HepG2 (cell line): ENCODE measurements at regions not wholly inside any gene's neighbourhood (a gene's known extent, or its start where the extent isn't known, plus 50 kb on each side); places are given as distances from the start of the nearest gene placed in this dataset.

Source experiments
- ARHGAP35 ChIP-seq: sonication (generic); formaldehyde crosslinking; IDR thresholded peaks from 2 replicates; pipeline ENCODE4 v1.9.0; 2022; ENCODE audit warnings: mild to moderate bottlenecking, inconsistent platforms, moderate library complexity, missing genetic modification reagents, borderline replicate concordance
- CAMTA2 ChIP-seq: sonication (generic); formaldehyde crosslinking; IDR thresholded peaks from 2 replicates; pipeline ENCODE4 v1.4.0; 2020; ENCODE audit warnings: mild to moderate bottlenecking, missing genetic modification reagents, borderline replicate concordance
- CEBPG ChIP-seq: IDR thresholded peaks from 2 replicates; pipeline ENCODE4 v1.6.1; 2016
- CENPBD1 ChIP-seq: sonication (generic); formaldehyde crosslinking; IDR thresholded peaks from 2 replicates; pipeline ENCODE4 v1.8.0; 2022; ENCODE audit warnings: missing genetic modification reagents, low read depth, mild to moderate bottlenecking, borderline replicate concordance
- CREB1 ChIP-seq, 2 experiments: fragments of 450-650 bp in 1 of 2; IDR thresholded peaks; 2 replicates each; pipeline ENCODE4 v1.6.1; 2016 to 2017; ENCODE audit warnings: control low read depth in 1 of 2, mild to moderate bottlenecking in 1 of 2, missing compliant biosample characterization in 1 of 2, missing genetic modification characterization in 1 of 2
- DNMT1 ChIP-seq: sonication (generic); formaldehyde crosslinking; IDR thresholded peaks from 2 replicates; pipeline ENCODE4 v1.5.1; 2020; ENCODE audit warnings: mild to moderate bottlenecking, missing genetic modification reagents
- DR1 ChIP-seq: sonication (generic); formaldehyde crosslinking; IDR thresholded peaks from 2 replicates; pipeline ENCODE4 v1.8.0; 2021; ENCODE audit warnings: mild to moderate bottlenecking, missing genetic modification reagents, inconsistent platforms
- GFI1 ChIP-seq: sonication (generic); formaldehyde crosslinking; IDR thresholded peaks from 2 replicates; pipeline ENCODE4 v1.5.0; 2020; ENCODE audit warnings: missing genetic modification reagents, mild to moderate bottlenecking, borderline replicate concordance
- MTA1 ChIP-seq: sonication (generic); formaldehyde crosslinking; IDR thresholded peaks from 2 replicates; pipeline ENCODE4 v1.4.0; 2020; ENCODE audit warnings: missing genetic modification reagents, mild to moderate bottlenecking, borderline replicate concordance
- PRPF4 ChIP-seq: fragments of 200-400 bp; formaldehyde crosslinking; IDR thresholded peaks from 2 replicates; pipeline ENCODE4 v1.6.1; 2016; ENCODE audit warnings: low read length, low read depth; ENCODE audit not compliant: poor library complexity, severe bottlenecking
- REPIN1 ChIP-seq: sonication (generic); formaldehyde crosslinking; IDR thresholded peaks from 2 replicates; pipeline ENCODE4 v1.8.0; 2022; ENCODE audit warnings: missing genetic modification reagents, low read depth, mild to moderate bottlenecking, borderline replicate concordance
- RFXANK ChIP-seq: IDR thresholded peaks from 2 replicates; pipeline ENCODE4 v1.6.1; 2016
- RNF2 ChIP-seq: fragments of 450-650 bp; conservative IDR thresholded peaks from 2 replicates; pipeline ENCODE4 v1.6.1; 2016; ENCODE audit warnings: low read depth
- SETDB1 ChIP-seq: sonication (generic); formaldehyde crosslinking; IDR thresholded peaks from 2 replicates; pipeline ENCODE4 v1.5.1; 2020; ENCODE audit warnings: missing genetic modification reagents, mild to moderate bottlenecking, borderline replicate concordance
- SMAD9 ChIP-seq: sonication (generic); formaldehyde crosslinking; IDR thresholded peaks from 2 replicates; pipeline ENCODE4 v1.5.1; 2020; ENCODE audit warnings: mild to moderate bottlenecking, missing genetic modification reagents
- SMARCC2 ChIP-seq: fragments of 450-650 bp; IDR thresholded peaks from 2 replicates; pipeline ENCODE4 v1.6.1; 2017; ENCODE audit warnings: antibody characterized with exemption, mild to moderate bottlenecking
- TAF1 ChIP-seq: sonication (generic); formaldehyde crosslinking; IDR thresholded peaks from 2 replicates; pipeline ENCODE4 v1.4.0; 2020; ENCODE audit warnings: missing genetic modification reagents
- TCF12 ChIP-seq, 2 experiments: fragments of 450-650 bp in 1 of 2; sonication (generic) in 1 of 2; formaldehyde crosslinking in 1 of 2; IDR thresholded peaks; 2 replicates each; pipeline versions ENCODE4 v1.6.1 to v1.8.0; 2017 to 2022; ENCODE audit warnings: antibody characterized with exemption in 1 of 2, mild to moderate bottlenecking in 1 of 2, missing genetic modification reagents in 1 of 2, moderate library complexity in 1 of 2
- U2AF1 ChIP-seq: fragments of 200-400 bp; formaldehyde crosslinking; optimal IDR thresholded peaks from 2 replicates; pipeline ENCODE3; 2017; ENCODE audit warnings: mild to moderate bottlenecking, low read depth, low read length
- XBP1 ChIP-seq: sonication (generic); formaldehyde crosslinking; IDR thresholded peaks from 2 replicates; pipeline ENCODE4 v1.5.0; 2020; ENCODE audit warnings: missing genetic modification reagents
- ZFP1 ChIP-seq: IDR thresholded peaks from 2 replicates; pipeline ENCODE4 v1.6.1; 2016
- ZFY ChIP-seq: sonication (generic); formaldehyde crosslinking; IDR thresholded peaks from 2 replicates; pipeline ENCODE4 v1.4.0; 2020; ENCODE audit warnings: missing genetic modification reagents
- ZFYVE20 ChIP-seq: sonication (generic); formaldehyde crosslinking; IDR thresholded peaks from 2 replicates; pipeline ENCODE4 v1.8.0; 2023; ENCODE audit warnings: low read depth, mild to moderate bottlenecking, moderate library complexity, missing genetic modification reagents, borderline replicate concordance
- ZNF24 ChIP-seq: fragments of 450-650 bp; IDR thresholded peaks from 2 replicates; pipeline ENCODE4 v1.6.1; 2017; ENCODE audit warnings: antibody characterized with exemption, mild to moderate bottlenecking
- ZNF282 ChIP-seq: fragments of 450-650 bp; IDR thresholded peaks from 2 replicates; pipeline ENCODE4 v1.6.1; 2018; ENCODE audit not compliant: partially characterized antibody
- ZNF552 ChIP-seq: sonication (generic); formaldehyde crosslinking; IDR thresholded peaks from 2 replicates; pipeline ENCODE4 v1.9.0; 2022; ENCODE audit warnings: missing genetic modification reagents, mild to moderate bottlenecking, borderline replicate concordance
- ZNF746 ChIP-seq: sonication (generic); formaldehyde crosslinking; IDR thresholded peaks from 2 replicates; pipeline ENCODE4 v1.8.0; 2022; ENCODE audit warnings: mild to moderate bottlenecking, missing genetic modification reagents
- ZNF782 ChIP-seq: sonication (generic); formaldehyde crosslinking; IDR thresholded peaks from 2 replicates; pipeline ENCODE4 v1.4.0; 2020; ENCODE audit warnings: missing genetic modification reagents, mild to moderate bottlenecking, borderline replicate concordance
- ZNF790 ChIP-seq: sonication (generic); formaldehyde crosslinking; IDR thresholded peaks from 2 replicates; pipeline ENCODE4 v1.8.0; 2022; ENCODE audit warnings: missing genetic modification reagents, mild to moderate bottlenecking, borderline replicate concordance
- ZSCAN30 ChIP-seq: sonication (generic); formaldehyde crosslinking; IDR thresholded peaks from 2 replicates; pipeline ENCODE4 v1.5.0; 2020; ENCODE audit warnings: mild to moderate bottlenecking, missing genetic modification reagents
- TF ChIP-seq, protein P1 (sequence below): sonication (generic); formaldehyde crosslinking; conservative IDR thresholded peaks from 2 replicates; pipeline ENCODE4 v1.8.1; 2023; ENCODE audit warnings: missing genetic modification reagents
- TF ChIP-seq, protein P2 (sequence below), 2 experiments: fragments of 450-650 bp in 1 of 2; sonication (generic) in 1 of 2; formaldehyde crosslinking; IDR thresholded peaks; 2 replicates each; pipeline versions ENCODE4 v1.5.0 to v1.8.0; 2020 to 2022; ENCODE audit warnings: mild to moderate bottlenecking in 1 of 2, missing genetic modification reagents in 1 of 2

DNA sequence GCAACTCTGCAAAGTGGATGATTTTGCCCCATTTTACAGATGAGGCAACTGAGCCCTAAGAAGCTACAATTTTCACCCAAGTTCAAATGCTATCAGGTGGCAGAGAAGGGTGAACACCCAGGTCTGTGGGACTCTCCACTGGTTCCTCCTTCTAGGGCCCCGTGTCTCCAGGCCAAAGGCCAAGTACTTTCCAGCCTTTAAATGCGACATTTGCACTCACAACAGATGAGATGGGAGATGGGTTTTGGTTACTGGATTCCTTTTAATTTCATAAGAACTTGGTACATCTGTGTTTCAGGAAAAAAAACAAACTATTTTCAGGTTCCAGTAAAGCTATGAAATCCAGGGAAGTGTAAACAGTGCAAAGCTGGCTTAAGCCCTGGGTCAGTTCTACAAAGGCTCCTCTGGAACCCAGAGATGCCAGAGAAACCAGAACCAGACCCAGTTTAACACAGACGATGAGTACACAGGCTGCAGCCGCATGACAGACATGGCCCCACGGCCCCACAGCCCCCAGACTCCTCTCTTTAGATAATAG lies 361.7 kb downstream of the ANAPC1 start (continued):
- TF ChIP-seq, protein P1, sequence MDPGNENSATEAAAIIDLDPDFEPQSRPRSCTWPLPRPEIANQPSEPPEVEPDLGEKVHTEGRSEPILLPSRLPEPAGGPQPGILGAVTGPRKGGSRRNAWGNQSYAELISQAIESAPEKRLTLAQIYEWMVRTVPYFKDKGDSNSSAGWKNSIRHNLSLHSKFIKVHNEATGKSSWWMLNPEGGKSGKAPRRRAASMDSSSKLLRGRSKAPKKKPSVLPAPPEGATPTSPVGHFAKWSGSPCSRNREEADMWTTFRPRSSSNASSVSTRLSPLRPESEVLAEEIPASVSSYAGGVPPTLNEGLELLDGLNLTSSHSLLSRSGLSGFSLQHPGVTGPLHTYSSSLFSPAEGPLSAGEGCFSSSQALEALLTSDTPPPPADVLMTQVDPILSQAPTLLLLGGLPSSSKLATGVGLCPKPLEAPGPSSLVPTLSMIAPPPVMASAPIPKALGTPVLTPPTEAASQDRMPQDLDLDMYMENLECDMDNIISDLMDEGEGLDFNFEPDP: no peak
- TF ChIP-seq RFXANK (no peak), CREB1 (IDR thresholded peaks at IDR 0.05) (no peak), CREB1 (CRISPR knock-in tag; IDR thresholded peaks at IDR 0.05) (no peak), CEBPG (CRISPR knock-in tag) (peak; percentile 77), ZFP1 (CRISPR knock-in tag) (peak; percentile 63; the same call in 1 of the 2 replicates), GFI1 (no peak), ZNF746 (CRISPR knock-in tag) (no peak), SETDB1 (no peak), ZNF782 (CRISPR knock-in tag) (no peak), ZFY (CRISPR knock-in tag) (no peak), CENPBD1 (no peak), ZSCAN30 (CRISPR knock-in tag) (no peak), MTA1 (CRISPR knock-in tag) (no peak), TAF1 (CRISPR knock-in tag) (no peak), ZNF24 (no peak), XBP1 (CRISPR knock-in tag) (no peak), TCF12 (IDR thresholded peaks at IDR 0.05) (no peak), TCF12 (CRISPR knock-in tag; IDR thresholded peaks at IDR 0.05) (no peak), PRPF4 (no peak), RNF2 (no peak), CAMTA2 (no peak), ZNF552 (CRISPR knock-in tag) (no peak), U2AF1 (no peak), SMARCC2 (no peak), SMAD9 (CRISPR knock-in tag) (no peak), REPIN1 (CRISPR knock-in tag) (no peak), ZNF790 (CRISPR knock-in tag) (no peak), ZNF282 (no peak), ZFYVE20 (CRISPR knock-in tag) (no peak), DR1 (CRISPR knock-in tag) (no peak), DNMT1 (CRISPR knock-in tag) (no peak), ARHGAP35 (CRISPR knock-in tag) (no peak)
- TF ChIP-seq, protein P2, sequence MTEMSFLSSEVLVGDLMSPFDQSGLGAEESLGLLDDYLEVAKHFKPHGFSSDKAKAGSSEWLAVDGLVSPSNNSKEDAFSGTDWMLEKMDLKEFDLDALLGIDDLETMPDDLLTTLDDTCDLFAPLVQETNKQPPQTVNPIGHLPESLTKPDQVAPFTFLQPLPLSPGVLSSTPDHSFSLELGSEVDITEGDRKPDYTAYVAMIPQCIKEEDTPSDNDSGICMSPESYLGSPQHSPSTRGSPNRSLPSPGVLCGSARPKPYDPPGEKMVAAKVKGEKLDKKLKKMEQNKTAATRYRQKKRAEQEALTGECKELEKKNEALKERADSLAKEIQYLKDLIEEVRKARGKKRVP (CRISPR knock-in tag; IDR thresholded peaks at IDR 0.05): peak in 1 of 2 experiments; percentile 72; a peak in 2 of 4 replicates
